RWPE1 (cell line): ENCODE measurements at regions not wholly inside any gene's neighbourhood (a gene's known extent, or its start where the extent isn't known, plus 50 kb on each side); places are given as distances from the start of the nearest gene placed in this dataset.
A peak's percentile ranks its signal among the peaks of the same experiment; 100 is the strongest.

ENCODE experiments used
- CTCF ChIA-PET: fragments of 350-600 bp; sonication (Branson Sonifier 250); formaldehyde crosslinking; extraction: SDS; loops from one replicate; lab custom pipeline; 2021; lab: Yijun Ruan, JAX
- POLR2A ChIA-PET: fragments of 400-600 bp; formaldehyde crosslinking; extraction: SDS; loops from one replicate; lab custom pipeline; 2020; ENCODE audit warnings: antibody characterized with exemption; ENCODE audit not compliant: low non-redundant PET; lab: Yijun Ruan, JAX
- DNase-seq: peaks from one replicate; pipeline ENCODE4 v3.0.0; 2012; ENCODE audit warnings: low spot score
- H3K27ac ChIP-seq: fragments of 450-650 bp; 2 replicates; pipeline ENCODE4 v1.5.1; 2017
- CTCF ChIP-seq: fragments of 450-650 bp; conservative IDR thresholded peaks from 2 replicates; pipeline ENCODE4 v1.5.1; 2017; ENCODE audit warnings: low read depth, mild to moderate bottlenecking

DNA sequence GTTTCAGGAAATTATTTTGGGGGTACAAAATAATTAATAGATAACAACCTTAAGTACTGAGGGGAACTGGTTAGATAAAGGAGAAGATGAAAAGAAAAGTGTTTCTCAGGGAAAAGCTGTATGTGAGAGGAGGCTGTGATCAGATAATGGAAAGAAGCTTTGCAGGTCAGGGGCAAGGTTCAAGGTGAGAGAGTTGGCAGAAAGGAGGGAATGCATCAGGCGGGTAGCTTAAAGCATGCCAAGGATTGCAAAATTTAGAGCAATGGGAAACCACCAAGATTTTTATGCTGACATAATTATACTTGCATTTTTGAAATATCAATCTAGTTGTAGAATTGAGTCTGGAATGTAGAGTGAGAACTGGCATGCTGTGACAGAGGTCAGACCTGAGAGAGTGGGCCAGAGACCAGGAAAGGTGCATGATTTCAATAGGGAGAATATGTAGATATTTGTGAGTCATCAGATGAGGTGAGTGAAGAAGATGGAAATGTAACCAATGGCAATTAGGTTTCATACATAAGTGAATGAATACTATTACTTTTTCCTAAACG lies 508.7 kb downstream of the TRIML1 start:
- no peak for TF ChIP-seq CTCF
- ChIA-PET POLR2A (no interaction called here), CTCF (no interaction called here)
- peak; percentile 26 for DNase-seq
- no peak overlapping the region for H3K27ac ChIP-seq

GRCh38 chr4:188649635-188650034 lies 510.4 kb downstream of the TRIML1 start:
- DNase-seq: no peak
- POLR2A ChIA-PET: no interaction called here
- H3K27ac ChIP-seq: no peak overlapping the region
- TF ChIP-seq CTCF: no peak
- CTCF ChIA-PET: interaction anchor here (0.6 kb wide), 1 partner anchor 854 kb away, joined by 3 read pairs; no protein-coding TSS in a partner anchor

GRCh38 chr4:188650516-188650915 lies 511.3 kb downstream of the TRIML1 start:
- no peak overlapping the region for H3K27ac ChIP-seq
- TF ChIP-seq CTCF: no peak
- ChIA-PET POLR2A (no interaction called here), CTCF (interaction anchor here (0.7 kb wide), 1 partner anchor 407 kb away, joined by 4 read pairs; no protein-coding TSS in a partner anchor)
- DNase-seq: no peak

- no peak overlapping the region for H3K27ac ChIP-seq
- CTCF ChIA-PET: no interaction called here
- POLR2A ChIA-PET: no interaction called here
- no peak for DNase-seq
- no peak for TF ChIP-seq CTCF
Measured at GRCh38 chr4:188657365-188657764, 518.1 kb downstream of the TRIML1 start.

- no peak for DNase-seq
- TF ChIP-seq CTCF: no peak
- CTCF ChIA-PET: no interaction called here
- POLR2A ChIA-PET: no interaction called here
- H3K27ac ChIP-seq: no peak overlapping the region
Measured at GRCh38 chr4:188658958-188659522, 519.8 kb downstream of the TRIML1 start.

- ChIA-PET POLR2A (no interaction called here), CTCF (interaction anchor here (0.5 to 0.7 kb wide), 3 partner anchors 31 to 185 kb away, joined by 3 to 4 read pairs (median 3); no protein-coding TSS in a partner anchor)
- no peak overlapping the region for H3K27ac ChIP-seq
- no peak for TF ChIP-seq CTCF
- no peak for DNase-seq
Measured at GRCh38 chr4:188660796-188661195, 521.6 kb downstream of the TRIML1 start.
